ENCODE measurements at regions not wholly inside any gene's neighbourhood (a gene's known extent, or its start where the extent isn't known, plus 50 kb on each side); places are given as distances from the start of the nearest gene placed in this dataset.
"Not testable (repeated sequence)": the region's sequence is repeated elsewhere in the genome, so short reads cannot be mapped to it uniquely, and the experiment has no call there.

DNA sequence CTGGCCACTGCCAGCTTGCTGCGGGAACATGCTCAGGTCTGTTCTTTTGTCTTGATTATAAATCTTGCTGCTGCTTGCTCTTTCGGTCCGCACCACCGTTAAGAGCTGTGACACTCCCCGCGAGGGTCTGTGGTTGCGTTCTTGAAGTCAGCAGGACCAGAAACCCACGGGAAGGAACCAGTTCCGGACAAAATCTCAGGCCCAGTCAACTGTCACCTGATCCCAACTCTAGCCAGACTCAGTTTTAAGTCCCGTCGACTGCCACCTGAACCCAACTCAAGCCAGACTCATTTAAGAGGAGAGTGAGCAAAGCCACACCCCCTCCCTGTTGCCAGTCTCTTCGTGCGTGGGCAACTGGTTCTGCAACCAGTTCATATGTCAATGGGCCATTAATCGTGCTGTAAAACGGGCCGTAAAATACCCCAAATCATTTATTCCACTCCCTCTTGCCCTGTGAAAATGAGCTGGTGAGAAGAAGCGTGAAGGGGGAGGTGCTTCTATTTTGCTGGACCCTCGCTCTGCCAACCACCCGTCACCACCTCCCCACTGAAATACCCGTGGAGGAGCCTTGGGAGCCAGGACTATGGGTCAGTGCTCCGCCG lies 224.3 kb downstream of the NDUFA10 start:
- ATAC-seq (no peak), DNase-seq (ENCODE audit: missing footprints) (no peak)
- intact Hi-C loops (cut with DNase I), result no loop called here

DNA sequence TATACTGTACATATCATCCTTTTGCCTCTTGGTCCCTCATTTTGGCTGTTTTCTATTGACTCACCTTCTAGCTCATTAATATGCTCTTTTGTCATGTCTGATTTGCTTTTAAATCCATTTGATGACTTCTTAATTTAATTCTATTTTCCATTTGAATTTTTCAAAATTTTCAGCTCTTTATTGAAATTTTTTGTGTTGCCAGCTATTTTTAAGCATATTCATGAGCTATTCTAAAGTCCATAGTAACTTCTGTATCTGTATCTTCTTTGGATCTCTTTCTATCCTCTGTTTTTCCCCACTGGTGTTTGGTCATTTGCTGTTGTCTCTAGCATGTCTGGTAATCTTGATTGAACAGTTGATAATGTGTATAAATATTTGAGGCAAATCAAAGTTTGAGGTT lies 227.8 kb downstream of the NDUFA10 start:
- intact Hi-C loops (cut with DNase I), result no loop called here
- ATAC-seq, result no peak
- no peak for DNase-seq (ENCODE audit: missing footprints)

DNA sequence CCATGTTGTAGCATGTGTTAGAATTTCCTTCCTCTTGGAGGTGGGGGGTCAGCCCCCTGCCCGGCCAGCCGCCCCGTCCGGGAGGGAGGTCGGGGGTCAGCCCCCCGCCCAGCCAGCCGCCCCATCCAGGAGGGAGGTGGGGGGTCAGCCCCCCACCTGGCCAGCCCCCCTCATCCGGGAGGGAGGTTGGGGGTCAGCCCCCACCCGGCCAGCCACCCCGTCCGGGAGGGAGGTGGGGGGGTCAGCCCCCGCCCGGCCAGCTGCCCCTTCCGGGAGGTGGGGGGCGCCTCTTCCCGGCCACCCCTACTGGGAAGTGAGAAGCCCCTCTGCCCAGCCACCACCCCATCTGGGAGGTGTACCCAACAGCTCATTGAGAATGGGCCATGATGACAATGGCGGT lies 229.4 kb downstream of the NDUFA10 start:
- intact Hi-C loops (cut with DNase I); ATAC-seq; DNase-seq (ENCODE audit: missing footprints): not testable (repeated sequence)

DNA sequence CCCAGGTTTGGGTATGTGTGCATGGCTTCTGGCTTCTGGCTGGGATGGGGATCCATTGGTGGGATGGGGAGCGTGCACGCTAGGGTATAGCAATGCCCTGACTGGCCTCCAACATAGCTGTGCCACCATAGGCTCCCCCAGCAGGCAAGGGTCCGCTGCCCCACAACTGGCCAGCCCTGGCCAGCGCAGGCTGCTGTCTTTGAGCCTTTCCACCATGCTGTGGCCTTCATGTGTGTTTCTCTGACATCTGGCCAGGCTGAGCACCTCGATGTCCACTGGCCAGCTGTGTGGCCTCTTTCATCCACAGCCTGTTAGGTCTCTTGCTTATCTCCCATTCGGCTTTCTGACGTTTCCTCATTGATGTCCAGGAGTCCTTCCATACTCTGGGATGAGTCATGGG lies 231.3 kb downstream of the NDUFA10 start:
- intact Hi-C loops (cut with DNase I), result no loop called here
- ATAC-seq (no peak), DNase-seq (ENCODE audit: missing footprints) (no peak)

DNA sequence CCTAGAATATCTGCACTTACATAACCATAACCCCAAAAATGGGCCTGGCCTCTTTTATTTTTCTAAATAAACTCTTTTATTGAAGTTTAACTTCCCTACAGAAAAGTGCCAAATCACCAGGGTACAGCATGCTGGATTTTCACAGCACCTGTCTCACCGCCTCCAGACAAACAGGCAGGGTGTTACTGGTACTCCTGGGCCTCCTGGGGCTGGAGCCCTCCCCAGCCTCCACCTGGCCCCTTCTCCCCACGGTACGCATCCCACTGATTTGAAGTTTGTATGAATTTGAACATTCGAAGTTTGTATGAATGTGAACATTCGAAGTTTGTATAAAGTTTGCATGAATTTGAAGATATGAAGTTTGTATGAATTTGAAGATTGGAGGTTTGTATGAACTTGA lies 232.1 kb downstream of the NDUFA10 start:
- intact Hi-C loops (cut with DNase I), result no loop called here
- no peak for DNase-seq (ENCODE audit: missing footprints)
- ATAC-seq, result no peak

DNA sequence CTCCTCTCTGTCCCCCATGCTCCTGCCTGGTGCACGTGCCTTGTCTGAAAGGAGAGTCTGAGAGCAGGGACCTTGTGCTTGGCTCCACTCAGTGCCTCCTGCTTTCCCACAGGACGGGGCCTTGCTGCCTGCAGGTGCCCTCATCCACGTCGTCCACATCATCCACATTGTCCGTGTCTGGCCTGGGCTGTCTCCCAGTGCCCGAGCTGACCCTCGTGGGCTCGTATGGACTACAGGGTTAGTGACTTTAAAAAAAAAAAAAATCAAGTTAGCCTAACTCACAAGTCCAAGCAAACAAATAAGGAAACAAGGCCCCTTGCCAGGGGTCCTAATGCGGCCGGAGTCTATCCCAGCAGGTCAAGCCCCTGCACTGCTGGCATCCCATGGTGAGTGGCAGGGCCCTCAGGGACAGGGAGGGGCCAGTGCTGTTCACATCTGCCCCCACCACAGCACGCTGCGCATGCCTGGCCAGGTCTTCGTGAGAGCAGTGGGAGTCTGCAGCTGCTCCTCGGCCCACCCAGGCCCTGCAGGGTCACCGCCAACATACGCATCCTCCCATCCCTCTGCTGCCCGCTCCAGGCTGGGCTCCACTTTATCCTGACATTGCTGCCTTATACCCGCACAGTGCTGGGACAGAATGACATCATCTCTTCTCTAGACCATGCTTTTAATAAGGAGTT lies 232.6 kb downstream of the NDUFA10 start:
- ATAC-seq (no peak), DNase-seq (ENCODE audit: missing footprints) (no peak)
- intact Hi-C loops (cut with DNase I), result no loop called here

DNA sequence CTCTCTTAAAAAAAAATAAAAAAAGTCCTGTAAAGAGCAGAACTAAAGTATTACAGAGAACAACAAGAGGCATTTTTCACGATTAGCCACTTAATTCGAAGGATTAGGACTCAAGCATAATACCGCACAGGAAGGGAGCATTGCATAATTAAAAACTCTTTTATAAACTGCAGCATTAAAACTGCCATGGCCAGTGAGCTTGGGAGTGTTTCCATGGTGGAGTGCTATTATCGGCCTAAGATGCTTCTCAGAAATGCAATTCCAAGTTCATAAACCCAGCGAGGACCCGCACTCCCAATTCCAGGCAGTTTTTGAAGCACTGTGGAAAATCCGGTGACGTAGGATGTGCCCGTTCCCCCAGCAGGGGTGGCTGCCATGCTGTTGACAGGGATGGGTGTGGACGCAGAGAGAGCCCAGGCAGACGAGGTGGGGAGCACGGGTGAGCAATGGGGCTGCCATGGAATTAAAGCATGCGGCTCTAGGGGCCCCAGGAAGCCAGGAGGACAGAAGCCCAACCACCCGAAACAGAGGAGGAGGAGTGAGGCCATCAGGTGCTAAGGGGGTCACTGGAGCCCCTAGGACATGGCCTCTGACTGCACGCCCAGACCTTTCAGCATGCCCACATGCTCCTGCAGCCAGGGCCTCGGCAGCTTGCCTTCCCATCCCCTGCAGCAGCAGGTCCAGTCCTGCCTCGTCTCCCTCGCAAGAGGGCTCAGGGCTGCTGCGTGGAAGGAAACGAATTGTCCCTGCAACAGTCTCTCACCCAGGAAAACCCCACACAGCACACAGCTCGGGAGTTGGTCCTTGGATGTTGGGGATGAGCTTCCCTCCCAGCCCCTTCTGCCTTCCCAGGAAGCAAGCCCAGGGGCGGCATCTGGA lies 233.4 kb downstream of the NDUFA10 start:
- DNase-seq (ENCODE audit: missing footprints), result peak; percentile 45
- intact Hi-C loops (cut with DNase I), result no loop called here
- no peak for ATAC-seq

DNA sequence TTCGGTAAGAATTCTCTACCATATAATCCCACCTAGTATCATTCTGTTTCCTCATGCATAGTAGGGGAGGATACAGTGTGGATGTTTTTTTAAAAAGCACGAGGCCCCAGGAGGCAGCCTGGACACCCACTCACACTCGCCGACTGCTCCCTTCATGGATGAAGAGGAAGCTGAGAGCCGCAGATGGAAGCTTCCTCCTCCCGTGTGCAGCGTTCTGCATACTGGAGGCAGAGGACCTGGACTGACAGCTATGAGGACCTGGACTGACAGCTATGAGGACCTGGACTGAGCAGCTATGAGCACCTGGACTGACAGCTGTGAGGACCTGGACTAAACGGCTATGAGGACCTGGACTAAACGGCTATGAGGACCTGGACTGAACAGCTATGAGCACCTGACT lies 234.4 kb downstream of the NDUFA10 start:
- DNase-seq (ENCODE audit: missing footprints) (peak; percentile 30), ATAC-seq (no peak)
- intact Hi-C loops (cut with DNase I), result no loop called here

DNA sequence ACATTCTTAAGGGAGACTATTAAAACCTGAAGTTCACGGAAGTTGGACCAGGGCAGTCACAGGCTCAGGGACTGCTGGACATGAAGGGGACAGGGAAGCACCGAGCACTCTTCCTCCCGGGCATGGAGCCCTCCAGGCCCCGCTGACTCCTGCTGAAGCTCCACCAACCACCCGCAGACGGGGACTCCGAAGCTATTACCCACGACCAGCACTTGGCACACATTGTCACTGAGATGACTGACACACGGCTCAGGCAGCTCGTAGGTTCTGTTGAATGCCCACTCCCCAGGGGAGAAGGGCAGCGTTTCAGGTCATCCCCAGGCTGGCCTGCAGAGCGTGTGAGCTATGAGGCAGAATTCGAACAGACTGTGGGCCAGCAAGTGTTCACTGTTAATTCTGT lies 234.8 kb downstream of the NDUFA10 start:
- ATAC-seq (no peak), DNase-seq (ENCODE audit: missing footprints) (peak; percentile 50)
- intact Hi-C loops (cut with DNase I), result no loop called here

DNA sequence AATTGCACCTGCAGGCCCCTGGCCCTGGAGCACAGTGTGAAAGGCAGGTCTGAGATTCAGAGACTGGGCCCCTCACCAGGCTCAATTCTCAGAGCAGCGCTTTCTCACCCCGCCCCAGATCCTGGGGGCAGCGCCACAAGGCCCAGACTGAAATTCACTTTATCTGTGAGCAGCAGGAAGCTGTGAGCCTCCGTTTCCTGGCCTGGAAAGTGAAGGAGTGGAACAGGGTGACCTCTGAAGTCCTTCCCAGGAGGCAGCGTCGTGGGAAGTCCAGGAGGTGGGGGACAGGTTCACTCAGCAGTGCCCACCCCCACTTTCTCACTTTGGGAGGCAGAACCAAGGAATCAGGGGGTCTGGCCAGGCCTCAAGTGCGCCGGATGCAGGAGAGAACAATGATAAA lies 235.4 kb downstream of the NDUFA10 start:
- peak; percentile 37 for DNase-seq (ENCODE audit: missing footprints)
- ATAC-seq, result no peak
- intact Hi-C loops (cut with DNase I), result no loop called here

DNA sequence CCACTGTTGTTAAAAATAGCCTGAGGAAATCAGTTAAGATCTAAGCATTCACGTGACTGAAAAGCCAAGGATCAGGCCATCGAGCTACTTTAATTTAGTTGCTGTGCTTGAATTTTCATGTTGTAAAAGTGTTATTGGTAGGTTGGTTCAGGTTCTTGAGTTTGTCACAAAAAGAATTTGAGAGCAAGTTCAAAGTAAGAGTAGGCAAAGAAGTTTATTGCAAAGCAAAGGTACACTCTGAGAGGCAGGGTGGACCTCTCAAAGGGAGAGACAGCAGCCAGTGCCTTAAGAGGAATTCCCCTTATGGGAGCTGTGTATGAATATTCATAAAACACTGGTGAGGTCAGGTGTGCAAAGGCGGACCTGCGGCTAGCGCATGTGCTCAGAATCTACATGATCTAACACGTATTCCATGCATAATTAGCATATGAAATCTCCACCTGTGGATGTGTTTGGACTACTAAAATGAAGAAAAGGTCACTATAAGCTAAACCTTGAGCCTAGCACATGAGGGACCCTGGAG lies 236.5 kb downstream of the NDUFA10 start:
- ATAC-seq, result no peak
- no peak for DNase-seq (ENCODE audit: missing footprints)
- intact Hi-C loops (cut with DNase I), result no loop called here

DNA sequence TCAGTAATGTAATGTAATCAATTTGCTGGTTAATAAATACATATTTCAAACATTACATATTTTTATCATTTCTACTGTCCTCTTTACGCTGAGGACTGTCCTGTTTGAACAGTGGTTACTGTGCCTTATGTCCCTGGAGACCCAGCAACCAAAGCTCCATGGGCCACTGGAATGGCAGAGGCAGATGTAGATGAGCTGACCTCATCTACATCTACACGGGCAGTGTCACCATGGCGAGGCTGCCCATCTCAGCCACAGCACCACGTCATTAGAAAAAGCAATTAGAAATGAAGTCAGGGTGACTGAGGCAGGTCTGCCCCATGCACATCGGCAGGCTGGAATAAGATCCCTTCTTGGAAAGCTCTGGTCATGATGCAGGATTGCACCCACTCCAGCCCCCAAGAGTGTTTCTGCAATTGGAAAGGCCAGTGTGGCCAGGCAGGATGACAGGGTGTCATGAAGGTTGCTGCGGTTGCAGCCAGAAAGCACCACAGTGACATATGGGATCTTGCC lies 237.5 kb downstream of the NDUFA10 start:
- DNase-seq (ENCODE audit: missing footprints), result no peak
- intact Hi-C loops (cut with DNase I), result no loop called here
- ATAC-seq, result no peak

DNA sequence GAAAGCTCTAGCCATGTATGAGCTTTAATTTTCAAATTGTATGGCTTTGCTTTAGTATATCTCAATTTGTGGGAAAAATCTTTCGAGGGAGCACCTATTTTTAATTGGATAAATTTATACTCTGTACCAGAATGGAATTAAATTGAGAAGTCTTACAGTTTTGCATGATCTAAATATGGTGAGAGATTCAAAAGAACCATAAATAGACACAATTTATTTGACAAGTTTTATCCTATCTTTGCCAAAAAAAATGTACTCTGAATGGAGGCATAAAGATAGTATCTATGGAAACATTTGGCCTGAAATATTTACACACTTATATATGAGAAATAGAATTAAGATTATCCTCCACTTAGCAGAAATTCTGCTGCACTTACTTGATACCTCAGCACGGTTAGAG lies 238.4 kb downstream of the NDUFA10 start:
- ATAC-seq (no peak), DNase-seq (ENCODE audit: missing footprints) (no peak)
- intact Hi-C loops (cut with DNase I), result no loop called here

DNA sequence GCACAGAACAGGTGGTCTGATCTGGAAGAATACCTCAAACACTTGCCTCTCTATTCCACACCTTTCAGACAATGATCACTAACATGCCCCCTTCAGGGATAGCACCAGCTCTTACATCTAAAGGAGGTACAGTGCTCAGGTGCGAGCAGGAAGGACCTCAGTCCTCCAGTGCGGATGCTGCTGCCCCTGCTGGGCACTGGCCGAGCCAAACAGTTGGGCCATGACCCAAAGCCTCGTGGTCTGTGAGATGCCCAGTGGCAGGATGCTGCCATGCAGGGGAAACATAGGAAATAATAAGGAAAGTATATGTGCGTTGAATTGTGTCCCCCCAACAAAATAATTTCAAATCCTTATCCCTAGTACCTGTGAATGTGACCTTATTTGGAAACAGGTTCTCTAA lies 243.7 kb downstream of the NDUFA10 start:
- intact Hi-C loops (cut with DNase I), result no loop called here
- DNase-seq (ENCODE audit: missing footprints), result no peak

DNA sequence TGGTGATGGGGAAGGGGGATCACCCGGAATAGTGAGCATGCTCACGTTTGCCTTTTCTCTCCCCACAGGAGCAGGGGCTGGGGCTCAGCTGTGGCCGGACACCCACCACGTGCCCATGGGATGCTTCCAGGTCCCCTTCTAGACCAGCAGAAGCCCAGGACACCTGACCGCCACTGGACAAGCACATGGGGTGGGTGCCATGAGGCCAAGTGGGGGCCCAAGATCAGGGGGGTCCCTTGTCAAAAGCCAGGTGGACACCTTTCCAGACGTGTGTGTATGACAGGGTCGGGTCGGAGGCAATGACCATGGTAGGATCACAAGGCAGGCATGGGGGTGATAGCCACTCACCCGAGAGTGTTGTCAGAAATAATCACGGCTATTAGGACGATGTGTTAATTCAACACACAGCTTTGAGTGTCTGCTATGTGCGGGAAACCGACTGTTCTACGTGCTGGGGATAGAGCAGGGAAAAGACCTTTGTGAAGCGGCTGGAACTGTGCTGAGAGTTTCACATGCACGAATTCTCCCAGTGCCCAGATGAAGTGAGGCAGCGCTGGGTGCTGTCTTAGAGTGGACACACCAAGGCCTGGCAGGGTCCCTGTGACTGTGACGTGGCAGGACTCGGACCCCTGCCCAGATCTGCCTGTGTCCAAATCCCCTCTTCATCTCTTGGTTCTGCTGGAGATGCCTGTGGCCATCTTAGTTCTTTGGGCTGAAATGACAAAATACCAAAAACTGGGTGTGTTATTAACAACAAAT lies 244.7 kb downstream of the NDUFA10 start:
- ATAC-seq (no peak), DNase-seq (ENCODE audit: missing footprints) (no peak)
- intact Hi-C loops (cut with DNase I), result no loop called here

More for the DNA sequence above, 243.7 kb downstream of the NDUFA10 start:
- ATAC-seq, result no peak

DNA sequence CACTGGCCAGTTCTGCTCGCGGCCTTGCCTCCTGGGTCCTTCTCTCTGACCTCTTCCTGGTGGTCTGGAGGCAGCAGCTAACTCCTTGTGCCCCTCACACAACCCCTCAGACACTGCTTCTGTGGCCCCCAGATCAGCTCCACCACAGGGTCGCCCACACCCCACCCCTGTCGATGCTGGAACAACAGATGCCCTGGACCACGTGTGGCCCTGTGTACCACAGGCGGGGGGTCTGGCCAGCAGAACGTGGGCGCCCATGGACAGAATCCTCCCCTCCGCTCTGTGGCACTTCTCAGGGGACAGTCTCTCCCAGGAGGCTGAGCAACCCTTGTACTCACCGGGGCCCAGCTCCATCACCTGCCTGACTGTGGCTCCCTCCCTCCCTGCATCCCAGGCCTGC lies 245.6 kb downstream of the NDUFA10 start:
- ATAC-seq (no peak), DNase-seq (ENCODE audit: missing footprints) (no peak)
- intact Hi-C loops (cut with DNase I), result no loop called here

DNA sequence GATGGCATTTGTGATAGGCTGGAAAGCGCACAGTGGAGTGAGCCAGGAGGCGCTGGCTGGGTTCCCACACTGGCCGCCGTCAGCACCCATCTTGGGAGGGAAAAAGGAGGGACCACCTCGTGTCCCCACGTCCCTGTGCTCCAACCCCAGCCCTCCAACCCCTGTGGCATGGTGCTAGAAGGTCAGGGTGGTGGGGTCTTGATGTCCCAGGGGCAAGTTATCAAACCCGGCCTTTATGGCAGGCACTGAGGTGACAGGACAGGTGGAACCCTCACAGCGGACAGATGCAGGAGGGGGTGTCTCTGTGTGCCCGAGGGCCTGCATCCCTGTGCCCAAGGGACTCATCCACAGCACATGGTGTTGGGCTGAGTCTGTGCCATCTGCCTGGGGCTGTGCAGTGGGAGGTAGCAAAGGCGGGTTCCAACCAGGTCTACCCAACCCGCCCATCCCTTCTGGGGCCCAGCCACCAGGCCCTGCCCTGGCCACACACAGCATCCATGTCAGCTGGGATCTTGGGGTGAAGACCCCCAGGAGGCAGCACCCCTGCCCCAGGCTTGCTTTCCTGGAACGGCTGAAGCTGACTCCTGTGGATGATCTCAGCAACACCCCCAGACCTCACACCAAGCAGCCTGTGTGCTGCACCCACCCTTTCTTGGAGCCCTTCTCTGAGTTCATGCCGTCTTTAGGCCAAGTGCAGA lies 246.1 kb downstream of the NDUFA10 start:
- intact Hi-C loops (cut with DNase I), result no loop called here
- ATAC-seq (no peak), DNase-seq (ENCODE audit: missing footprints) (no peak)

Data from Right ventricle myocardium inferior (tissue), 1 donor.